ENCODE measurements at regions not wholly inside any gene's neighbourhood (a gene's known extent, or its start where the extent isn't known, plus 50 kb on each side); places are given as distances from the start of the nearest gene placed in this dataset.

GRCh38 chr18:76557026-76557575 lies 62.1 kb upstream of the ZNF516 start:
- no peak for TF ChIP-seq CTCF (IDR thresholded peaks at IDR 0.05)
- TF ChIP-seq POLR2A (IDR thresholded peaks at IDR 0.05) = no peak

Measured in right lobe of liver (tissue), 4 donors.